NCI-H1105 treated with DMSO at 0.1 percent for 48 hours (cell line): ENCODE measurements at regions not wholly inside any gene's neighbourhood (a gene's known extent, or its start where the extent isn't known, plus 50 kb on each side); places are given as distances from the start of the nearest gene placed in this dataset.
"Not testable (repeated sequence)": the region's sequence is repeated elsewhere in the genome, so short reads cannot be mapped to it uniquely, and the experiment has no call there.

Experiments
- DNase-seq: peaks from one replicate; lab custom pipeline; 2025; lab: John Stamatoyannopoulos, UW

GRCh38 chr5:44048276-44048984 is 340.8 kb downstream of the FGF10 start:
- DNase-seq: no peak

- peak; percentile 3 for DNase-seq
Observed at GRCh38 chr5:44046619-44047364, 342.4 kb downstream of the FGF10 start.

- DNase-seq: not testable (repeated sequence)
Observed at GRCh38 chr5:44044549-44044948, 344.7 kb downstream of the FGF10 start.

GRCh38 chr5:44028226-44028625 is 361.0 kb downstream of the FGF10 start:
- no peak for DNase-seq

DNA sequence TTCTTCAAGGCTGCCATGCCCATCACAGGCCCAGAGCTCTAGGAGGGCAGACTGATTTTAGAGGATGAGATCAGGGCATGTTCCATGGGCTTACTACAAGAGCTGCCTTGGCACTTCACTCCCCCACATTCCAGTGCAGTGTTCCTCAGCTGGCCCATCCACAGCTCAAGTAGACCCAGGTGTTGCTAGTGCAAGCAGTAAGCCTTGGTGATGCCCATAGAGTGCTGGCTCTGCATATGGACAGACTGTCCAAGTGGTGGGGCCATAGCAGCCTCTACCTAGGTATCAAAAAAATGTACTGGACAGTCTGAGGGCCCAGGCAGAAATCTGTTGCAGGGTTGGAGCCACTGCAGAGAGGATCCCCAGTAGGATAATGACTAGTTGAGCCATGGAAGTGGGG is 366.6 kb downstream of the FGF10 start:
- no peak for DNase-seq

DNA sequence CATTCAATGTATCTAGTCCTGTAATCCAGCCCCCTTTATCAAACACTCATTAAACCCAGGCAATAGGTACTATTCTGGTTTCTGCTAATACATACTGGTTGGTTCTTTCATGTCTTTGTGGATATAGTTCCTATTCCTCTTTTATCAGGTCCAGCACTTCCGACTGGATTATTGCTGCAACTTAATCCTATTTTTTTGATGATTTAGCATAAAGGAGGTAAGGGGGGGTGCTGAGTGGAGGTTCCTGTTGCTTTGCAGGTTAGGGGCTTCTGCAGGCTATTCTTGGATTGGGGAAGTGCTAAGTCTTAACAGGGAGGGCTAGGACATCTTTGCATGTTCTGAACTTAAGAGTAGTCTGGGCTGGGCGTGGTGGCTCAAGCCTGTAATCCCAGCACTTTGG is 377.7 kb downstream of the FGF10 start:
- DNase-seq: no peak

DNA sequence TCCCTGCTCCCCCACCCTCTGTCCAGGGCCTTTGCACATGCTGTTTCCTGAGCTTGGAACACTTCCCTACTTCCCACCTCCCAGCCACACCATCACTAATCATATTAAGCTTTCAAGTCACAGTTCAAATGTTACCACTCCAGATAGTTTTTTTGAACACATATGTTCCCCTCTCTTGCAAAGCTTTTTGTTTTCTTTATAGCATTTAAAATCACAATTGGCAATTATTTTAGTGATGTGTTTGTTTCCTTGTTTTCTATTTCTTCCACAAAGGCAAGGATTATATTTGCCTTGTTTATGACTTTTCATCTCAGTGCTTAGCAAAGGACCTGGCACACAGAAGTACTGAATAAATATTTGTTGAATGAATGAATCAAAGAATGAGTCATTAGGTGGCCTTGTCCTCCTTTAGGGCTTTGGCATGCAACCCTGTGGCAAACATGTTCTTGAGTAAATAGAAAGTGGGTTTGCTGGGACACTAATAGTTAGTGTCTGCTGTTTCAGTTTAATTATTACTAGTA is 386.8 kb downstream of the FGF10 start:
- DNase-seq: no peak

DNA sequence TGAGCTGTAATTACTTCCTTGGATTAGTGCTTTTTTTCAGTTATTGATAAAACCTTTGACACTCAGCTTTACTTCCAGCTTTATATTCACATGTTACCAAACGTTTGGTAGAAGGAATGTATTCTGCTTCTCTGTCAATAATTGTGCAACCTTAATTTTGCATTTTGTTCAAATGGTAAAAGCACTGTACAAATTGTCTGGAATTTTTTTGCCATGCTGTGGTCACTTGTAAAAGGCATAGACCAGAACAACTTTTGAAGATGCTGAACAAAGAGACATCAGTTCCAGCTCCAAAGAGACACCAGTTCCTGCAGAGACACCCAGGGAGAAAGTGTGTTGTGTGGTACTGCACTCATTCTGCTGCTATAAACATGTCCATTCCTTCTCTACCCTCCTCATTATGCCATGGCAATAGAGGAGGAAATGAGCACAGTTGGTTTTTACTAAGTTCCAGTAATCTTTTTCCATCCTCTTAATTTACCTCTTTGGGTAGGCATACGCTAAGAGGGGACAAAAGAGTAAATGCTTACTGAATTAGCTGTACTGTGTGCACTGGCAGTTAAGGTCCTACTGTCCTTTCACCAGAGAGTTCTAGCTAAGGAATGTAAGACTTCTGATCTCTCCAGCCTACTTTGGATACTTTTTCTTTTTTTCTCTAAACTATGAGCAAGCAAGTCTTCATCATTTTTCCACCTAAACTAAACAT is 387.4 kb downstream of the FGF10 start:
- no peak for DNase-seq

GRCh38 chr5:44001236-44001635 is 388.0 kb downstream of the FGF10 start:
- DNase-seq: no peak

- no peak for DNase-seq
Observed at GRCh38 chr5:43997647-43998272, 391.5 kb downstream of the FGF10 start.

GRCh38 chr5:43996221-43996620 is 393.0 kb downstream of the FGF10 start:
- DNase-seq: no peak

DNA sequence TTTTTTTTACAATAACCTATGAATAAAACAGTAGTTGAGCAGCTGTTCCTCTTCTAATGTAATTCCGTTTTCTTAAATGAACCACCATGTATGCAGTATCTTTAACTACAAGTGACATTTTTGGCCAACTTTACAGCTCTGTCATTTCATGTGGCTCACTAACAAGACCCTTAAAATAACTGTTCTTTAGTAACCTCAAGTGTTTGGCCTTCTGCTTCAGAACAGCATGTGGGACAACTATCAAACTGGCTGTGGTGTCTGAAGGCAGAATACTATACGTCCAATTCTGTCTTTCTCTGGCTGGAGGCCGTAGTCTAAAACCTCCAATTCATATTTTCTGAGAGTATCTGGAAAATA is 391.4 kb downstream of the NNT start:
- DNase-seq: no peak

GRCh38 chr5:43993634-43994351 is 390.8 kb downstream of the NNT start:
- no peak for DNase-seq

GRCh38 chr5:43985411-43985810 is 382.4 kb downstream of the NNT start:
- DNase-seq: no peak

GRCh38 chr5:43981556-43981955 is 378.6 kb downstream of the NNT start:
- no peak for DNase-seq

- DNase-seq: no peak
Observed at GRCh38 chr5:43973908-43974307, 370.9 kb downstream of the NNT start.

- no peak for DNase-seq
Observed at GRCh38 chr5:43973318-43973717, 370.3 kb downstream of the NNT start.

GRCh38 chr5:43967165-43967564 is 364.2 kb downstream of the NNT start:
- DNase-seq: no peak

DNA sequence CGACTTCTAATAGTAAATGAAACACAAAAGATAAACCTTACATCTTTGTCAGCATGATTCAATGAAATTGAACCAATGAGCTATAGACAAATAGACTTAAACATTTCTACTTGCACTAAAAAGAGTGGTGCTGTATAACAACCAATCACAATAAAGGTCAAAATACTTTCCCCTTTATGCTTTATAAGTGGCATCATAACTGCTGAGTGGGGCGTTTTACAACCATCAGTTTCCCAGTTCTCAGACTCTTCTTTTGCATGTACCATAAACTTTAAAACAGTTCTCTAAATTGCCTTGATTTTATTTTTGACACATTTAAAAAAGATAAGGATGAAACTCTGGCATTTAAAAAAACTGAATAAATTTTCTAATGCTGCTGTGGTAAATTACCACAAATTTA is 356.2 kb downstream of the NNT start:
- no peak for DNase-seq

DNA sequence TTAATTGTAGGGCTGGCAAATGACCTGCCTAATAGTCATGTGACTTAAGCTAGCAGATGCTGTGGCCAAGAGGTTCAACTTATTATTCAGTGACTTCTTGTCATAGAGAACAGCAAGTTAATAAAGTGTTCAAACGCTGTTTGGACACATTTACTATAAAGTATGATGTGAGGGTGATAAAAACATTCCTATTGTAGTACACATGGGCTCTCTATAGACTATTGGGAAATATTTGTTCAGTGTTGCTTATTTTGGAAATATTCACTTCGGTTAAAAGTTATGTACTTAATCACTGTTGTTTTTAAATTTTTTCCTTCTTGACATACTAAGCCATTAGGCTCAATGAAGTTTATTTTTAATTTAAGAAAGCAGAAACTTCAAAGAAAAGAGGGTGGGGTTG is 345.0 kb downstream of the NNT start:
- DNase-seq: no peak

DNA sequence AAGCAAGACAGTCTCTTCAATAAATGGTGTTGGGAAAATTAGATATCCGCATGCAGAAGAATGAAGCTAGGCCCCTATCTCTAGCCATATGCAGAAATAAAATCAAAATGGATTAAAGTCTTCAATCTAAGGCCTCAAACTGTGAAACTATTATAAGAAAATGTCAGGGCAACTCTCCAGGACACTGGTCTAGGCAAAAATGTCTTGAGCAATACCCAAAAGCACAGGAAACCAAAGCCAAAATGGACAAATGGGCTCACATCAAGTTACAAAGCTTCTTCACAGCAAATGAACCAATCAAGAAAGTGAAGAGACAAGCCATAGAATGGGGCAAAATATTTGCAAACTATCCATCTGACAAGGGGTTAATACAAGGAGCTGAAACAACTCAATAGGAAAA is 338.8 kb downstream of the NNT start:
- no peak for DNase-seq

- no peak for DNase-seq
Observed at GRCh38 chr5:43940562-43940961, 337.6 kb downstream of the NNT start.
